ENCODE measurements at regions not wholly inside any gene's neighbourhood (a gene's known extent, or its start where the extent isn't known, plus 50 kb on each side); places are given as distances from the start of the nearest gene placed in this dataset.

GRCh38 chr20:52614051-52614863, 357.9 kb upstream of the TSHZ2 start:
- ChIA-PET POLR2A (no interaction called here), CTCF (no interaction called here)
- Histone ChIP-seq H3K4me1 (ENCODE audit: control extremely low read depth in 1 of 4, control insufficient read depth in 4 of 4, insufficient read depth in 4 of 4, low read length in 3 of 4) (no peaks in the 10 kb centered on the region), H3K36me3 (ENCODE audit: control insufficient read depth in 4 of 4, insufficient read depth in 4 of 4, low read length in 3 of 4) (no peaks in the 10 kb centered on the region), H3K4me3 (ENCODE audit: control insufficient read depth in 1 of 7, extremely low read depth in 1 of 7, insufficient read depth in 4 of 7, low read depth in 2 of 7, low read length in 6 of 7) (no peak overlapping the region), H3K27ac (ENCODE audit: insufficient read depth in 1 of 2, low read depth in 1 of 2, low read length in 2 of 2, poor library complexity in 1 of 2, severe bottlenecking in 2 of 2) (no peak overlapping the region), H3K9me3 (ENCODE audit: control extremely low read depth in 1 of 5, control insufficient read depth in 4 of 5, insufficient read depth in 2 of 5, low read depth in 1 of 5, low read length in 4 of 5) (peaks cover 0 to 8% (median 0%) of the 10 kb centered on the region in 5 experiments), H3K27me3 (replicated peaks in 2 of 5; ENCODE audit: control insufficient read depth in 4 of 5, insufficient read depth in 5 of 5, low read length in 4 of 5) (no peaks in the 10 kb centered on the region)
- no peak for DNase-seq
- 78% methylated on average over 1 of the region's 3 CpGs for WGBS (ENCODE audit: insufficient coverage)

DNA sequence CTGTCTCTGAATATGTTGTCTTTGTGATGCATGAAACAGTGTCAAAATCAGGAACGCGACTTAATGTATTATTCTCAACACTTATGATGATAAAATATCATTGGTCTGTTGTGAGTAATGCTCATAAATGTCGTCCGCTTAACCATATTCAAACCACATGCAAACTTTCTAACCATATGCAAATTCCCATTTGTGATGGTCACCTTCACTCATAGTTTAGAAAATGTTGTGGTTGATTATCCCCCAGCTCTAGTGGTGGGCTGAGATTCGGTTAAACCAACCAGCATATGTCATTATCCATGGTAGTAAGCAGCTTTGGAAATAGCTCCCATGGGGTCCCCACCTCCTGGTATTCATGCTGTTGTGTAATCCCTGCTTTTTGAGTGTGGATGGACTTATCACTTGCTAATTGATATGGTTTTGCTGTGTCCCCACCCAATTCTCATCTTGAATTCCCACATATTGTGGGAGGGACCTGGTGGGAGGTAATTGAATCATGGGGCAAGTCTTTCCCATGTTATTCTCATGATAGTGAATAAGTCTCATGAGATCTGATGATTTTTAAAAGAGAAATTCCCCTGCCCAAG, 360.0 kb upstream of the TSHZ2 start:
- H3K27me3 ChIP-seq (replicated peaks in 2 of 5; ENCODE audit: control insufficient read depth in 4 of 5, insufficient read depth in 5 of 5, low read length in 4 of 5), result no peaks in the 10 kb centered on the region
- H3K4me3 ChIP-seq (ENCODE audit: control insufficient read depth in 1 of 7, extremely low read depth in 1 of 7, insufficient read depth in 4 of 7, low read depth in 2 of 7, low read length in 6 of 7), result no peak overlapping the region
- no peaks in the 10 kb centered on the region for H3K4me1 ChIP-seq (ENCODE audit: control extremely low read depth in 1 of 4, control insufficient read depth in 4 of 4, insufficient read depth in 4 of 4, low read length in 3 of 4)
- DNase-seq, result no peak
- H3K27ac ChIP-seq (ENCODE audit: insufficient read depth in 1 of 2, low read depth in 1 of 2, low read length in 2 of 2, poor library complexity in 1 of 2, severe bottlenecking in 2 of 2), result no peak overlapping the region
- ChIA-PET POLR2A (no interaction called here), CTCF (no interaction called here)
- H3K9me3 ChIP-seq (ENCODE audit: control extremely low read depth in 1 of 5, control insufficient read depth in 4 of 5, insufficient read depth in 2 of 5, low read depth in 1 of 5, low read length in 4 of 5), result peaks cover 0 to 8% (median 0%) of the 10 kb centered on the region in 5 experiments
- WGBS (ENCODE audit: insufficient coverage), result no CpG with 5 or more reads among the region's 5 CpGs
- H3K36me3 ChIP-seq (ENCODE audit: control insufficient read depth in 4 of 4, insufficient read depth in 4 of 4, low read length in 3 of 4), result no peaks in the 10 kb centered on the region

DNA sequence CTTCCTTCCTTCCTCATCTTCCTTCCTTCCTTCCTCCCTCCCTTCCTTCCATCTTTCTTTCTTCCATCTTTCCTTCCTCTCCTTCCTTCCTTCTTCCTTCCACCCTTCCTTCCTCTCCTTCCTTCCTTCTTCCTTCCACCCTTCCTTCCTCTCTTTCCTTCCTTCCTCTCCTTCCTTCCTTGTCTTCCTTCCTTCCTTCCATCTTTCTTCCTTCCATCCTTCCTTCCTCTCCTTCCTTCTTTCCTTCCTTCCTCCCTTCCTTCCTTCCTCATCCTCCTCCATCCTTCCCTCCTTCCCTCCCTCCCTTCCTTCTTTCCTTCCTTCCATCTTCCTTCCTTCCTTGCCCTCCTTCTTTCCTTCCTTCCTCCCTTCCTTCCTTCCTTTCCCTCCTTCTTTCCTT, 361.4 kb upstream of the TSHZ2 start:
- peaks cover 0 to 8% (median 0%) of the 10 kb centered on the region in 5 experiments for H3K9me3 ChIP-seq (ENCODE audit: control extremely low read depth in 1 of 5, control insufficient read depth in 4 of 5, insufficient read depth in 2 of 5, low read depth in 1 of 5, low read length in 4 of 5)
- no peak for DNase-seq
- no peak overlapping the region for H3K27ac ChIP-seq (ENCODE audit: insufficient read depth in 1 of 2, low read depth in 1 of 2, low read length in 2 of 2, poor library complexity in 1 of 2, severe bottlenecking in 2 of 2)
- CTCF ChIA-PET, result no interaction called here
- POLR2A ChIA-PET, result no interaction called here
- no peak overlapping the region for H3K4me3 ChIP-seq (ENCODE audit: control insufficient read depth in 1 of 7, extremely low read depth in 1 of 7, insufficient read depth in 4 of 7, low read depth in 2 of 7, low read length in 6 of 7)
- no peaks in the 10 kb centered on the region for H3K4me1 ChIP-seq (ENCODE audit: control extremely low read depth in 1 of 4, control insufficient read depth in 4 of 4, insufficient read depth in 4 of 4, low read length in 3 of 4)
- no peaks in the 10 kb centered on the region for H3K36me3 ChIP-seq (ENCODE audit: control insufficient read depth in 4 of 4, insufficient read depth in 4 of 4, low read length in 3 of 4)
- no peaks in the 10 kb centered on the region for H3K27me3 ChIP-seq (replicated peaks in 2 of 5; ENCODE audit: control insufficient read depth in 4 of 5, insufficient read depth in 5 of 5, low read length in 4 of 5)

DNA sequence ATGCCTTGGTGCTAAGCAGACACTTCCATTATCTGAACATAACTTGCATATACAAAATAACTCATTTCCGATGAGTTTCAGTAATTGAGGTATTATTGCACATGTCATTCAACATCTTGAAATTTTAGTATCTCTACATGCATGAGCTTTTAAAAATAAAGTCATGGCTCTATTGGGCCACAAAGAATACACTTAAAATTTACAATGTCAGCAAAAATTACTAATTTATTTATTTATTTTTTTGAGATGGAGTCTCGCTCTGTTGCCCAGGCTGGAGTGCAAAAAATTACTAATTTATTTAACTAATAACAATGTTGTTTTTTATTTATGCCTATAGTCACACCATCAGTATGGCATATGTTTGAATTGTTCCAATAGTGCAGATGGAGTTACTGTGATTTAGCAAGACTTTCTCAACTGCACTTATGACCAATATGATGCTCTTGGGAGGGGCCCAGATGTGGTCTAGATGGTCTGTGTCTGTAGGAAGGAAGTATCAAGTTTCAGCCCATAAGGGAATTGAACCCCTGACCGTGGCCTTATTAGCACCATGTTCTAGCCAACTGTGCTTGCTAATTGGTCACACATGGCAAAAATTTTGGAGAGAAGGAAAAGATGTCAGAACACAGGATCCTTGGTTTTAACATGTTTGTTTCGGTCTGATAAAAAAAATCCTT, 370.7 kb upstream of the TSHZ2 start:
- H3K4me3 ChIP-seq (ENCODE audit: control insufficient read depth in 1 of 7, extremely low read depth in 1 of 7, insufficient read depth in 4 of 7, low read depth in 2 of 7, low read length in 6 of 7), result no peak overlapping the region
- no peaks in the 10 kb centered on the region for H3K36me3 ChIP-seq (ENCODE audit: control insufficient read depth in 4 of 4, insufficient read depth in 4 of 4, low read length in 3 of 4)
- H3K27me3 ChIP-seq (replicated peaks in 2 of 5; ENCODE audit: control insufficient read depth in 4 of 5, insufficient read depth in 5 of 5, low read length in 4 of 5), result no peaks in the 10 kb centered on the region
- CTCF ChIA-PET, result no interaction called here
- no peaks in the 10 kb centered on the region for H3K4me1 ChIP-seq (ENCODE audit: control extremely low read depth in 1 of 4, control insufficient read depth in 4 of 4, insufficient read depth in 4 of 4, low read length in 3 of 4)
- WGBS (ENCODE audit: insufficient coverage), result 94% methylated on average over 2 of the region's 4 CpGs
- POLR2A ChIA-PET, result no interaction called here
- no peak overlapping the region for H3K27ac ChIP-seq (ENCODE audit: insufficient read depth in 1 of 2, low read depth in 1 of 2, low read length in 2 of 2, poor library complexity in 1 of 2, severe bottlenecking in 2 of 2)
- no peak for DNase-seq
- peaks cover 0 to 2% (median 0%) of the 10 kb centered on the region in 5 experiments for H3K9me3 ChIP-seq (ENCODE audit: control extremely low read depth in 1 of 5, control insufficient read depth in 4 of 5, insufficient read depth in 2 of 5, low read depth in 1 of 5, low read length in 4 of 5)

DNA sequence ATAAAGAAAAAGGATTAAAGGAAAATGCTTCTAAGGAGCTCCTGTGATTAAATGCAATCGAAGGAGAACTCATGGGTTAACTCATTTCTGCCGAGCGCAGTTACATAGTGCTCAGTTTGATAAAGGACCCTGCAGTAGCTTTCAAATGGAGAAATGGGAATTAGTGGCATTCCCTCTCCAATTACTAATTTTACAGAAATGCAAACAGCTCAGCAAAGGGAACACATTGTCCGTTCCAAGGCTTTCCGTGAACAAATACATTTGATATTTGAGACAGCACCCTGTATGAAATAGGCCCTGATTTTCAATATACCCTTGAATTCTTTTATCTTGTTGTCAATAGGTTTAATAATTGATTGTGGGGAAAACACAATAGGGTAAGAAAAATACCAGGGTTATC, 375.9 kb upstream of the TSHZ2 start:
- ChIA-PET CTCF (no interaction called here), POLR2A (no interaction called here)

DNA sequence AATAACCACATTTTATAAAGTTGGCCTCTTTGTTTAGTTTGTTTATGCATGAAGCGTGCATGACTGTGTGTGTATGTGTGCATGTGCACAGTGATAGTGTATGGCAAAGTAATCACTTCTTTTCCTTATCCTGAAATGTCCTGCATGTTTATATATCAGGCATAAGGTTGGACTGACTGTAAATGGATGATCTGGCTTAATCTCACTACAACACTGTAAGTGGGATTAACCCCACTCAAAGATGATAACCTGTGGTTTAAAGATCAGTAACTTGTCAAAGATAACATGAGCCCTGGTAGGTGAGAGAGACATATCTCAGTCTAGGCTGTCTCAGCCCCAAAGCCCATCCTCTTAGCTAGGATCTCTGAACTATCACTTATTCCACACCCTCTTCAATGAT, 376.6 kb upstream of the TSHZ2 start:
- ChIA-PET CTCF (no interaction called here), POLR2A (no interaction called here)
- no CpG with 5 or more reads among the region's 1 CpG for WGBS (ENCODE audit: insufficient coverage)
- Histone ChIP-seq H3K36me3 (ENCODE audit: control insufficient read depth in 4 of 4, insufficient read depth in 4 of 4, low read length in 3 of 4) (no peaks in the 10 kb centered on the region), H3K9me3 (ENCODE audit: control extremely low read depth in 1 of 5, control insufficient read depth in 4 of 5, insufficient read depth in 2 of 5, low read depth in 1 of 5, low read length in 4 of 5) (no peaks in the 10 kb centered on the region), H3K4me3 (ENCODE audit: control insufficient read depth in 1 of 7, extremely low read depth in 1 of 7, insufficient read depth in 4 of 7, low read depth in 2 of 7, low read length in 6 of 7) (no peak overlapping the region), H3K27ac (ENCODE audit: insufficient read depth in 1 of 2, low read depth in 1 of 2, low read length in 2 of 2, poor library complexity in 1 of 2, severe bottlenecking in 2 of 2) (no peak overlapping the region), H3K27me3 (replicated peaks in 2 of 5; ENCODE audit: control insufficient read depth in 4 of 5, insufficient read depth in 5 of 5, low read length in 4 of 5) (no peaks in the 10 kb centered on the region), H3K4me1 (ENCODE audit: control extremely low read depth in 1 of 4, control insufficient read depth in 4 of 4, insufficient read depth in 4 of 4, low read length in 3 of 4) (no peaks in the 10 kb centered on the region)
- DNase-seq, result no peak

More for the DNA sequence above, 375.9 kb upstream of the TSHZ2 start:
- Histone ChIP-seq H3K4me1 (ENCODE audit: control extremely low read depth in 1 of 4, control insufficient read depth in 4 of 4, insufficient read depth in 4 of 4, low read length in 3 of 4) (no peaks in the 10 kb centered on the region), H3K36me3 (ENCODE audit: control insufficient read depth in 4 of 4, insufficient read depth in 4 of 4, low read length in 3 of 4) (no peaks in the 10 kb centered on the region), H3K9me3 (ENCODE audit: control extremely low read depth in 1 of 5, control insufficient read depth in 4 of 5, insufficient read depth in 2 of 5, low read depth in 1 of 5, low read length in 4 of 5) (peaks cover 0 to 2% (median 0%) of the 10 kb centered on the region in 5 experiments), H3K27me3 (replicated peaks in 2 of 5; ENCODE audit: control insufficient read depth in 4 of 5, insufficient read depth in 5 of 5, low read length in 4 of 5) (no peaks in the 10 kb centered on the region), H3K4me3 (ENCODE audit: control insufficient read depth in 1 of 7, extremely low read depth in 1 of 7, insufficient read depth in 4 of 7, low read depth in 2 of 7, low read length in 6 of 7) (no peak overlapping the region), H3K27ac (ENCODE audit: insufficient read depth in 1 of 2, low read depth in 1 of 2, low read length in 2 of 2, poor library complexity in 1 of 2, severe bottlenecking in 2 of 2) (no peak overlapping the region)
- no peak for DNase-seq
- 90% methylated on average over 2 of the region's 5 CpGs for WGBS (ENCODE audit: insufficient coverage)

DNA sequence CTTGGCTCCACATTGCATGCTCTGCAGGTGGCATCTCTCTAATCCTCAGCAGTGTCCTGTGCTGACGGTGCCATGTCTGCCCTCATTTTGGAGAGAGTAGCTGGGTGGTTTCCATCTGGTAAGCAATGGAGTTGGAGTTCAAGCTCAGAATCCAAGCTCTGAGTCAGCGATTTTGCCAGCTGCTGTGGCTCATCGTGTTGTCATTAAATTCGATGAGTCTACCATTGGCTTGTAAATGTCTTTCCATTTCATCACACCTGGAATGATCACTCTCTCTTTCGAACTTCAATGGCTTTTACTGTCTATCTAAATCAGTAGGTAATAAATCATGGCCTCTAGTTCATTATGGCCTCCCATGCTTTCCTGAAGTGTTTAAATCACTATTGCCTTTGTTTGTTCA, 378.5 kb upstream of the TSHZ2 start:
- no peaks in the 10 kb centered on the region for H3K36me3 ChIP-seq (ENCODE audit: control insufficient read depth in 4 of 4, insufficient read depth in 4 of 4, low read length in 3 of 4)
- ChIA-PET CTCF (no interaction called here), POLR2A (no interaction called here)
- H3K9me3 ChIP-seq (ENCODE audit: control extremely low read depth in 1 of 5, control insufficient read depth in 4 of 5, insufficient read depth in 2 of 5, low read depth in 1 of 5, low read length in 4 of 5), result no peaks in the 10 kb centered on the region
- H3K27ac ChIP-seq (ENCODE audit: insufficient read depth in 1 of 2, low read depth in 1 of 2, low read length in 2 of 2, poor library complexity in 1 of 2, severe bottlenecking in 2 of 2), result no peak overlapping the region
- no peak for DNase-seq
- H3K4me1 ChIP-seq (ENCODE audit: control extremely low read depth in 1 of 4, control insufficient read depth in 4 of 4, insufficient read depth in 4 of 4, low read length in 3 of 4), result no peaks in the 10 kb centered on the region
- WGBS (ENCODE audit: insufficient coverage), result 76% methylated on average over 5 of the region's 5 CpGs
- no peak overlapping the region for H3K4me3 ChIP-seq (ENCODE audit: control insufficient read depth in 1 of 7, extremely low read depth in 1 of 7, insufficient read depth in 4 of 7, low read depth in 2 of 7, low read length in 6 of 7)
- no peaks in the 10 kb centered on the region for H3K27me3 ChIP-seq (replicated peaks in 2 of 5; ENCODE audit: control insufficient read depth in 4 of 5, insufficient read depth in 5 of 5, low read length in 4 of 5)
